ENCODE measurements at regions not wholly inside any gene's neighbourhood (a gene's known extent, or its start where the extent isn't known, plus 50 kb on each side); places are given as distances from the start of the nearest gene placed in this dataset.

DNA sequence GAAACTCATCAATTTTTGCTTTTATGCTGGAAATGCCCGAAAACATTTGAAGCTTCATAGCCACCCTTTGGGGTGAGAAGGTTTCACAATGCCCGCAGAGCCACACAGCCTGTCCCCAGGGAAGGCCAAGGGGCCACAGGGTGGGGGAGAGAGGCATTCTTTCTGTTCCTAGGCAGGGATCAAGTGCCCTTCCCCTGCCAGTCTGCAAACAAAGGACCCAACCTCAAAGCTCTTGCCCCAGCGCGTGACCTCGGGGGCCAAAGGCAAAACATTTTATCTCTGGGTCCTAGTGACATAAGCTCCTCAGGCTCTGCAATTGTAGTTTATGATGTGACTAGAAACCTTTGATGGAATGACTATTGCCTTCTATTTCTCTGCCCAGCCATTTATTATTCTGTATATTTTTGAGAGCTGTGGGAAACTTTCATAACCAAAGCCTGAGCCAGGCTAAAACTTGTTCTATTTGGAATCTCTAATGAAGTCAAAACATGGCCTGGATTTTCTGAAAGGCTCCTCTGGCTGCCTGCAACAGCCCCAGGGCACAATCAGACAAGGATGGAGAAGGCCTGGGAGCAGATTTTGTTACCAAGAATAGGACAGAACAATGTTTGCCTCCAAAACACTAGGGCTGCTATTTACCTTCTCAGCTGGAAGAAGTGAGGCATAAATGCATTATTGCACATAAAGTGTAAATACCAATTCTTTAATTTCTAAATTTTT is 137.2 kb upstream of the KCTD1 start:
- TF ChIP-seq, protein P1, sequence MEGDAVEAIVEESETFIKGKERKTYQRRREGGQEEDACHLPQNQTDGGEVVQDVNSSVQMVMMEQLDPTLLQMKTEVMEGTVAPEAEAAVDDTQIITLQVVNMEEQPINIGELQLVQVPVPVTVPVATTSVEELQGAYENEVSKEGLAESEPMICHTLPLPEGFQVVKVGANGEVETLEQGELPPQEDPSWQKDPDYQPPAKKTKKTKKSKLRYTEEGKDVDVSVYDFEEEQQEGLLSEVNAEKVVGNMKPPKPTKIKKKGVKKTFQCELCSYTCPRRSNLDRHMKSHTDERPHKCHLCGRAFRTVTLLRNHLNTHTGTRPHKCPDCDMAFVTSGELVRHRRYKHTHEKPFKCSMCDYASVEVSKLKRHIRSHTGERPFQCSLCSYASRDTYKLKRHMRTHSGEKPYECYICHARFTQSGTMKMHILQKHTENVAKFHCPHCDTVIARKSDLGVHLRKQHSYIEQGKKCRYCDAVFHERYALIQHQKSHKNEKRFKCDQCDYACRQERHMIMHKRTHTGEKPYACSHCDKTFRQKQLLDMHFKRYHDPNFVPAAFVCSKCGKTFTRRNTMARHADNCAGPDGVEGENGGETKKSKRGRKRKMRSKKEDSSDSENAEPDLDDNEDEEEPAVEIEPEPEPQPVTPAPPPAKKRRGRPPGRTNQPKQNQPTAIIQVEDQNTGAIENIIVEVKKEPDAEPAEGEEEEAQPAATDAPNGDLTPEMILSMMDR (IDR thresholded peaks at IDR 0.05): no peak
- no peak for TF ChIP-seq POLR2A (IDR thresholded peaks at IDR 0.05)

All from prostate gland (tissue), 2 donors.